GM12874 (cell line): ENCODE measurements at regions not wholly inside any gene's neighbourhood (a gene's known extent, or its start where the extent isn't known, plus 50 kb on each side); places are given as distances from the start of the nearest gene placed in this dataset.

Source experiments
- TF ChIP-seq, protein P1 (sequence below): IDR thresholded peaks from 2 replicates; pipeline ENCODE4 v1.5.1; 2011; ENCODE audit warnings: low read depth, mild to moderate bottlenecking, control low read depth, low read length, moderate library complexity; ENCODE audit not compliant: insufficient read depth

DNA sequence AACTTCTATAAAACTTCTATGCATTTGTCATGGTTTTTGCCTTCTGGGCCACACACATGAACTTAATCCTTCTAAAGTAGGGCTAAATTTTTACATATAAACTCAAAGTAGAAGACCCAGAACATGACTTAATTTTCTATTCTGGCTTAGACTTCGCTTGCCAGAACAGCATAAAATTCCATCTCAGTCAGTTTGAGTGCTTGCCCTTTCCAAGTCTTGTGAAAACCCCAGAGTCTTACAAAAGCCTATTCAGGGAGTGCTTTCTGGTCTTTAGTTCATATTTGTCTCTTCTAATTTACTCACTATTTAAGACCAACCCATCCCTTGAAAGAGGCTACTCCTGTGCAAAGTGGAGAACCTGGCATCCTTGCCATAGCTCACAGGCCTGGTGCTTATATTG is 201.6 kb upstream of the MEOX2 start:
- TF ChIP-seq, protein P1, sequence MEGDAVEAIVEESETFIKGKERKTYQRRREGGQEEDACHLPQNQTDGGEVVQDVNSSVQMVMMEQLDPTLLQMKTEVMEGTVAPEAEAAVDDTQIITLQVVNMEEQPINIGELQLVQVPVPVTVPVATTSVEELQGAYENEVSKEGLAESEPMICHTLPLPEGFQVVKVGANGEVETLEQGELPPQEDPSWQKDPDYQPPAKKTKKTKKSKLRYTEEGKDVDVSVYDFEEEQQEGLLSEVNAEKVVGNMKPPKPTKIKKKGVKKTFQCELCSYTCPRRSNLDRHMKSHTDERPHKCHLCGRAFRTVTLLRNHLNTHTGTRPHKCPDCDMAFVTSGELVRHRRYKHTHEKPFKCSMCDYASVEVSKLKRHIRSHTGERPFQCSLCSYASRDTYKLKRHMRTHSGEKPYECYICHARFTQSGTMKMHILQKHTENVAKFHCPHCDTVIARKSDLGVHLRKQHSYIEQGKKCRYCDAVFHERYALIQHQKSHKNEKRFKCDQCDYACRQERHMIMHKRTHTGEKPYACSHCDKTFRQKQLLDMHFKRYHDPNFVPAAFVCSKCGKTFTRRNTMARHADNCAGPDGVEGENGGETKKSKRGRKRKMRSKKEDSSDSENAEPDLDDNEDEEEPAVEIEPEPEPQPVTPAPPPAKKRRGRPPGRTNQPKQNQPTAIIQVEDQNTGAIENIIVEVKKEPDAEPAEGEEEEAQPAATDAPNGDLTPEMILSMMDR, result no peak

DNA sequence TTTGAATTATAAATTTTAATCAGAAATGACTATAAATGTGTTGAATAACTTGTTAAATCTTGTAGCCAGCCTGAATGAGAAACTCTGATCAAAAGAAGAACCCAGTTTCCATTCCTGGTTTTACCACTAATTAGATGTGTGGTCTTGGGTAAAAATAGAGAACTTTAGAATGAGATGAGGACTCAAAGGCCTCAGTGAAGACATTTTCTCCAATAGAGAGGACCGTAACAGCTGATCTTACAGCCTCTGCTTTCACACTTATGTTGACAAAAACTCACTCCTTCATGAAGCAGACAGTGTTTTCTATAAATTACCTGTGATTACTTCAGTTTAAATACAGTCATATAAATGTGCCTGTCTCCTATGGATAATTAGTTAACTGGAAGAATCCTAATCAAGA is 200.1 kb upstream of the MEOX2 start:
- TF ChIP-seq, protein P1, result no peak

DNA sequence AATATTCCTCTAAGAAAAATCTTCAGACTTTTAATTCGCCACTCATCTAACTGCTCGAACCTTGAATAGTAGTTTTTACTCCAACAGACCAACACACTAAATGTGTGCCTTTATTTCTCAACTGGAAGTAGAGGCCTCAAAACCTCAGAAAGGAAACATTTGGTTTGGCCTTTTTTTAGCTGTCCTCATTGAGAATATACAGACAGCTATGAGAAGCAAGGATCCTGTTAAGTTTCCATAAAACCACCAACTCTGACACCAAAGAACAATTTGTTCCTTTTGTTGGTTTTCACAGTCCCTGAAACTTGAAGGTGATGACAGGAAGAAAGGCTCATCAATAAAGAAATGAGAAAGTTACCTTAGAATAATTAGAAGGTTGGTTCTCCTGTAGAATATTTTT is 199.2 kb upstream of the MEOX2 start:
- TF ChIP-seq, protein P1, result no peak

DNA sequence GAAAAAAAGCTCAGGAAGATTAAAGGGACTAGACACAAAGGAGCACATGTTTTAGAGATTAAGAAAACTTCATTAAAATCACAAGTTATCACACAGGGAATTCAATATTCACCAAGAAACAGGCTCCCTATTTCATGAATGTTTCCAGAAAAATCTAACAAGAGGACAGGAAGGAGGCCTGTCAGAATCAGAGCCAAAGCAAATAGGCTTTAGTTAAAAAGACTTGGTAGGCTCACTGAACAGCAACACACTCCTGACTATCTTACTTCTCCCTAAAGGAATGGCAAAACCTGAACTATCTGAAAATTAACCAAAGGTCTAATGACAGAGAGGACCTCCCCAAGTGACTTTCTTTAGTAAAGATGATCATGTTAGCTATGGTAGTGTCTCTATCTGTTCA is 188.3 kb upstream of the MEOX2 start:
- TF ChIP-seq, protein P1, result no peak

DNA sequence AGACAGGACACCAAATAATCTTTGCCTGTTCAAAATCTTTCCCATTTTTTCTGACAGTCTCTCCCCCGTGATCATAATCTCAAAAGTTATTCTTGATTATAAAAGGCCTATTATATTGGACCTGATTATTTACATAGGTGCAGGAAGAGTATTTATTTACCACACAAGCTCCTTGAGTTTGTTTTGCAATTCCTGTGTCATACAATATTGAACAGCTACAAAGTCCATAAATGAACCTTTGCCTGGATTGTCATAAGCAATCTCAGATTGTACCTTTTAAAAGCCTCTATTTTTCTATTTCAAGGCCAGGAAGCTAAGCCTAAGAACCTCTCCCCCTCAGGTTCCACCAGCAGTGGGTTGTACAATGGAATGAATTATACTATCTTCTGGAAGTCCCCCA is 183.9 kb upstream of the MEOX2 start:
- TF ChIP-seq, protein P1, result no peak

DNA sequence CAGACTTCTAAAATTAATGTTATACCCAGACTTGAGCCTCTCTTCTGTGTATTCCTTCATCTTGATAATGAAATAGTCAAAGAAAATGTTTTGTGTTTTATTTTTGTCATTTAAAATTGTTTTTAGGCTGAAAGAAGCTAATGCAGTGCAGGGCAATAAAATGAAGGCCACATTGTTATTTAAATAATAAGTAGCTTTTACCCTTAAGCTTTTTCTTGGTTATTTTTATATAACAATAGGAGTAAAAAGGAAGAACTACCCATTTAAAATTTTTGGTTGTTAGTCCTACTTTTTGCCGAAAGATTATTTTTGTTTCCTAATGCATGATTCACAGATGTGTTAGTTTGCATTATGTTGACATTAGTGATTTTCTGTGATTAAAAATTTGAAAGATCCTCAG is 181.0 kb upstream of the MEOX2 start:
- TF ChIP-seq, protein P1, result no peak

DNA sequence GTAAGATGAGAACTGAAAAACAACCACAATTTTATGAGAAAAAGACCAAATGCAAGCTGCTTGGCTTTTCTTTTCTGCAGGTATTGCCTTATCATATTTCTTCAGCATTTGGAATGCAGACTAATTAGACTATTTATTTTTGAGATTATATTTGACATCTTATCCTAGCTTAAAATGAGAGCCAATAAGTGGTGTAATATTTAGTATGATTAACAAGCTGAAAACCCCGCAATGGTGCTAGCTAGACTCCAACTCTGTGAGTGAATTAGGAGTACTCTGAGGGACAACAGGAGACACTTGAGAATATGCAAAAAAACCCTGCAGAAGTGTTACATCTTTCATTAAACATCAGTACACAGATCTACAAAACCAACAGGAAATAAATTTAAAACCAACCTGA is 180.3 kb upstream of the MEOX2 start:
- TF ChIP-seq, protein P1, result no peak

DNA sequence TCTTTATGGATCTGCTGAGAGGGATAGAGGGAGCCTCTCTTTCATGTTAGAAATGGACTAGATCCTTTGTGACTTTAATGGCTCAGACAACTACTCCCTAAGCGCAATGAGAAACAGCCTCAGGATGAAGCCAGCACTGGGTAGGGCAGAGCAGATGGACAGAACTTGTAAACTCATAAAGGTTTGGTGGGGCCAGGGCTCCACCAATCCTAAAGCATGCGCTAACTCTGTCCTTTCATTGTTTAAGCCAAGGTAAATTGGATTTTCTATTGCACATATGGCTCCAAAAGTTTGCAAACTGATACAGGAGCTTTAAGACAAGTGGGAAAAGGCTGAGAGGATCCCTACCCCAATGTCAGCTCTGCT is 178.1 kb upstream of the MEOX2 start:
- TF ChIP-seq, protein P1, result no peak
